Dendritic cell treated with granulocyte-macrophage colony-stimulating factor and Interleukin-4, amounts not matched to agents 40 ng/mL and 50 ng/mL, for 4 days (primary cell): ENCODE measurements at regions not wholly inside any gene's neighbourhood (a gene's known extent, or its start where the extent isn't known, plus 50 kb on each side); places are given as distances from the start of the nearest gene placed in this dataset.
"Not testable (repeated sequence)": the region's sequence is repeated elsewhere in the genome, so short reads cannot be mapped to it uniquely, and the experiment has no call there.

Experiments used
- H3K27ac Mint-ChIP-seq: one replicate; pipeline ENCODE4 v1.8.0; 2022; ENCODE audit warnings: mild to moderate bottlenecking, mixed read lengths
- H3K27me3 Mint-ChIP-seq: one replicate; pipeline ENCODE4 v1.8.0; 2022; ENCODE audit warnings: mild to moderate bottlenecking, mixed read lengths
- H3K36me3 Mint-ChIP-seq: one replicate; pipeline ENCODE4 v1.8.0; 2022; ENCODE audit warnings: low read depth, mixed read lengths
- H3K4me1 Mint-ChIP-seq: one replicate; pipeline ENCODE4 v1.8.0; 2022; ENCODE audit warnings: low read depth, mixed read lengths
- H3K4me3 Mint-ChIP-seq: one replicate; pipeline ENCODE4 v1.8.0; 2022; ENCODE audit warnings: mild to moderate bottlenecking, moderate library complexity, mixed read lengths
- H3K9me3 Mint-ChIP-seq: one replicate; pipeline ENCODE4 v1.8.0; 2022; ENCODE audit warnings: mixed read lengths
- intact Hi-C: fragments of 100-400 bp; cut with micrococcal nuclease; formaldehyde crosslinking; loops from one replicate; pipeline ENCODE4 v1.15.0; 2022

DNA sequence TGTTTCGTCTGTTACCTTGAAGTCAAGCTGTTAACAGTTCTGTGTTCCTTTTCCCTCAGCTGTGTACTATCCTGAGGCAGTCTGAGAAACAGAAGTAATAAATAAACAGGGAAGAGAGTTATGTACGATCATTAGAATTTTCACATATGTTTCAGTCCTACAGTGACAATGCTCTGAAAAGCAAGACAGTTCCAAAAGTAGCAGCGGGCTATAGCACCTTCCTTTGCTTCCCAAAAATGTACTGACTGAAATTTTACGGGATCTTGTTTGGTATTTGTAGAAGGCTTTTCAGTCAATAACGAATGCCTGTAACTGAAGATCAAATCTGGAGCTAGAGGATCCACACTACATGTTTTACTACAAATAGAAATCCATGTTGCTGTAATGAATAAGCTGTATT lies 428.1 kb downstream of the PYDC2 start:
- no peaks in the 10 kb centered on the region for H3K36me3 Mint-ChIP-seq
- no peaks in the 10 kb centered on the region for H3K27me3 Mint-ChIP-seq
- no peak overlapping the region for H3K27ac Mint-ChIP-seq
- no peak overlapping the region for H3K4me3 Mint-ChIP-seq
- intact Hi-C loops: no loop called here
- no peaks in the 10 kb centered on the region for H3K4me1 Mint-ChIP-seq
- no peaks in the 10 kb centered on the region for H3K9me3 Mint-ChIP-seq

GRCh38 chr3:191889756-191890155 lies 428.8 kb downstream of the PYDC2 start:
- no peaks in the 10 kb centered on the region for H3K36me3 Mint-ChIP-seq
- H3K9me3 Mint-ChIP-seq: no peaks in the 10 kb centered on the region
- no peaks in the 10 kb centered on the region for H3K27me3 Mint-ChIP-seq
- no peaks in the 10 kb centered on the region for H3K4me1 Mint-ChIP-seq
- H3K27ac Mint-ChIP-seq: no peak overlapping the region
- H3K4me3 Mint-ChIP-seq: no peak overlapping the region
- intact Hi-C loops: no loop called here

GRCh38 chr3:191894406-191894805 lies 433.4 kb downstream of the PYDC2 start:
- H3K9me3 Mint-ChIP-seq: peaks cover 10% of the 10 kb centered on the region
- no peaks in the 10 kb centered on the region for H3K36me3 Mint-ChIP-seq
- no peak overlapping the region for H3K27ac Mint-ChIP-seq
- H3K4me3 Mint-ChIP-seq: no peak overlapping the region
- H3K27me3 Mint-ChIP-seq: no peaks in the 10 kb centered on the region
- intact Hi-C loops: no loop called here
- no peaks in the 10 kb centered on the region for H3K4me1 Mint-ChIP-seq

GRCh38 chr3:191901741-191902140 lies 440.8 kb downstream of the PYDC2 start:
- intact Hi-C loops: no loop called here
- H3K4me1 Mint-ChIP-seq: no peaks in the 10 kb centered on the region
- H3K9me3 Mint-ChIP-seq: no peaks in the 10 kb centered on the region
- no peaks in the 10 kb centered on the region for H3K36me3 Mint-ChIP-seq
- H3K27me3 Mint-ChIP-seq: no peaks in the 10 kb centered on the region
- no peak overlapping the region for H3K27ac Mint-ChIP-seq
- no peak overlapping the region for H3K4me3 Mint-ChIP-seq

- Mint-ChIP-seq H3K27me3 (no peaks in the 10 kb centered on the region), H3K36me3 (no peaks in the 10 kb centered on the region), H3K4me1 (no peaks in the 10 kb centered on the region), H3K9me3 (peaks cover 32% of the 10 kb centered on the region), H3K4me3 (no peak overlapping the region), H3K27ac (no peak overlapping the region)
- intact Hi-C loops: no loop called here
These were observed 451.7 kb downstream of the PYDC2 start for GRCh38 chr3:191912616-191913204.

- Mint-ChIP-seq H3K9me3 (peaks cover 32% of the 10 kb centered on the region), H3K27ac (no peak overlapping the region), H3K27me3 (no peaks in the 10 kb centered on the region), H3K4me3 (no peak overlapping the region), H3K4me1 (no peaks in the 10 kb centered on the region), H3K36me3 (no peaks in the 10 kb centered on the region)
- intact Hi-C loops: no loop called here
These were observed 454.7 kb downstream of the PYDC2 start for GRCh38 chr3:191915712-191916111.

- peaks cover 26% of the 10 kb centered on the region for H3K9me3 Mint-ChIP-seq
- intact Hi-C loops: no loop called here
- no peaks in the 10 kb centered on the region for H3K36me3 Mint-ChIP-seq
These were observed 458.6 kb downstream of the PYDC2 start for GRCh38 chr3:191919491-191920026.

GRCh38 chr3:191922570-191922969 lies 461.6 kb downstream of the PYDC2 start:
- no peaks in the 10 kb centered on the region for H3K27me3 Mint-ChIP-seq
- H3K4me3 Mint-ChIP-seq: no peak overlapping the region
- H3K36me3 Mint-ChIP-seq: no peaks in the 10 kb centered on the region
- no peaks in the 10 kb centered on the region for H3K4me1 Mint-ChIP-seq
- no peak overlapping the region for H3K27ac Mint-ChIP-seq
- intact Hi-C loops: no loop called here
- peaks cover 23% of the 10 kb centered on the region for H3K9me3 Mint-ChIP-seq

More at GRCh38 chr3:191919491-191920026, 458.6 kb downstream of the PYDC2 start:
- H3K4me1 Mint-ChIP-seq: no peaks in the 10 kb centered on the region
- no peaks in the 10 kb centered on the region for H3K27me3 Mint-ChIP-seq
- no peak overlapping the region for H3K27ac Mint-ChIP-seq
- no peak overlapping the region for H3K4me3 Mint-ChIP-seq

- H3K9me3 Mint-ChIP-seq: peaks cover 26% of the 10 kb centered on the region
- intact Hi-C loops, H3K27ac Mint-ChIP-seq, H3K4me1 Mint-ChIP-seq, H3K27me3 Mint-ChIP-seq, H3K4me3 Mint-ChIP-seq, H3K36me3 Mint-ChIP-seq: not testable (repeated sequence)
These were observed 466.3 kb downstream of the PYDC2 start for GRCh38 chr3:191927183-191927817.

GRCh38 chr3:191927998-191928397 lies 467.0 kb downstream of the PYDC2 start:
- H3K27ac Mint-ChIP-seq: not testable (repeated sequence)
- peaks cover 26% of the 10 kb centered on the region for H3K9me3 Mint-ChIP-seq

DNA sequence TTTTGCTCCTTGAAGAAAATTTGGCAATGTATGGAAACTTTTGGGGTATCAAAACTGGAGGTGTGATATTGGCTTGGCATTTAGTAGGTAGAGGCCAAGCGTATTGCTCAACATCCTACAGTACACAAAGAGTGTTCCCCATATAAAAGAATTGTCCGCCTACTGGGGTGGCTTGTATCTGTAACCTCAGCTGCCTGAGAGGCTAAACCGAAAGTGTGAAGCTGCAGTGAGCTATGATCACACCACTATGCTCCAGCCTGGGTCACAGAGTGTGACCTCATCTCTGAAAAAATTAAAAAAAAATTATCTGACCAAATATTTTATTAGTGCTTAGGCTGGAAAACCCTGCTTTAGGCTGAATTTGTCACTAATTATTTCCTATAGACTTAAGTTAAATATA lies 483.9 kb downstream of the PYDC2 start:
- H3K27me3 Mint-ChIP-seq: no peaks in the 10 kb centered on the region
- intact Hi-C loops: no loop called here
- H3K4me3 Mint-ChIP-seq: no peak overlapping the region
- H3K36me3 Mint-ChIP-seq: no peaks in the 10 kb centered on the region
- peaks cover 8% of the 10 kb centered on the region for H3K9me3 Mint-ChIP-seq
- no peaks in the 10 kb centered on the region for H3K4me1 Mint-ChIP-seq
- H3K27ac Mint-ChIP-seq: no peak overlapping the region

More at GRCh38 chr3:191927998-191928397, 467.0 kb downstream of the PYDC2 start:
- H3K27me3 Mint-ChIP-seq, H3K36me3 Mint-ChIP-seq, H3K4me1 Mint-ChIP-seq, H3K4me3 Mint-ChIP-seq, intact Hi-C loops: not testable (repeated sequence)

DNA sequence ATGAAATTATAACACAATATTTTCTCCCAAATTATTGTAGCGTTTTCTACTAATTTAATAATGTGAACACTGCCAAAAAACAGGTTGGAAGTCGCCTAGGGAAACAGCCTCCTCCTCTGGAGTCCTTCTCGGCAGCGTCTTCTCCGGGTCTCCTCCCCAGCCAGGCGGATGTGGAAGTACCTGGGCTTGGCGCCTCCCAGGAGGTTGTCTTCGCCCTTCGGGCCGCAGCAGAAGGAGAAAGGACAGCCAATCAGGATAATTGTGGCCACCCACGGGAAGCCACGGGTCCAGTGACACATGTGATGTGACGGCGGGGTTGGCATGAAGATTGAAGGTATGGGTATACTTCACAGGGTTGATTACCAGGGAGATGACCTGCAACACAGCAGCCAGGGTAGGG lies 491.2 kb downstream of the PYDC2 start:
- Mint-ChIP-seq H3K27ac (no peak overlapping the region), H3K9me3 (peaks cover 9% of the 10 kb centered on the region), H3K4me1 (no peaks in the 10 kb centered on the region), H3K4me3 (no peak overlapping the region), H3K36me3 (no peaks in the 10 kb centered on the region), H3K27me3 (no peaks in the 10 kb centered on the region)
- intact Hi-C loops: no loop called here

DNA sequence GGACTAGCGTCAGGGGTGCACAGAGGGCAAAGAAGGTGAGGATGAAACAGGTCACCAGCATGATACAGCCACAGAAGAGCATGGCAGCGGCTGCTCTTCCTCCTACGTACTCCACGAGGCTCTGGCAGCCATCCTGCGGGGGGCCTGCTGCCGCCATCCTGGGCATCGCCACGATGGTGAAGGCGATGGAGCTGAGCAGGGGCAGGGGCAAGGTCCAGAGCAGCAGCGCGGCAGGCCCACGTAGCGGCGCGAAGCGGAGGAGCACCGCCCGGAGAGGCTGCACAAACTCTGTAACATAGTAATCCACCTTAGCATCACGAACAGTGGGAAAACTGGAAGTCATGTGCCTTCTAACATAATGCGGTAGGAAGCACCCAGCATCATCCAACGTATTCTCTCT lies 491.6 kb downstream of the PYDC2 start:
- Mint-ChIP-seq H3K36me3 (no peaks in the 10 kb centered on the region), H3K4me1 (no peaks in the 10 kb centered on the region), H3K27ac (no peak overlapping the region), H3K9me3 (peaks cover 9% of the 10 kb centered on the region), H3K4me3 (no peak overlapping the region), H3K27me3 (no peaks in the 10 kb centered on the region)
- intact Hi-C loops: no loop called here

DNA sequence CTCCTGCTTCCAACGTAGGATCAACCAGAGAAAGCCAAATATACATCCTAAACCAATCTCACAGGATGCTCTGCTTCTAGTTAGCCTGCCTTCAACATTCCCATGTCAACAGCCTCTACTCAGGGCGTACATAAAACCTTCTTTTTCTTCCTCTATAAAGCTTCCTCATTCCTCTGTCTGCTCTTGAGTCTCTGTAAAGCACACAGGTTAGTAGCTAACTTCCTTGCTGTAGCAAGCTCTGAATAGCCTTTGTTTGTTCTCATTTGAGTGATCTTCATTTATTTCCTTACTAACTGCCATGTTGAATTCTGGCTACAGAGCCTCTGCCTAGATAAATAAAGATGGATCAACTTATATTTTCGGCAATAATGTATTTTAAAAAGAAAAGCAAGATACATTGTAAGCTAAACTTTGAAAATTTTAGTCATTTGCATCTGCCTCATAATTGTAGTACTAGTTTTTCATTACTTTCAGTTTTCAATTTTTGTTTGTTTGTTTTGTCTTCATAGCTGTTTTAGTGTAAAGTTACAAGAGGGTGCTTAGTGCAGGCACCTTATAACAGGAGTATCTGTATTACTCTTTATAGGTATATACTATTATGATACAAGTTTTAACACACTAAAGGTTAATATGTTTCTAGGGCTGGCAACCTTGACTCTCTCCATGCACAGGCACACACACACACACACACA lies 498.2 kb downstream of the PYDC2 start:
- H3K4me1 Mint-ChIP-seq: no peaks in the 10 kb centered on the region
- no peak overlapping the region for H3K4me3 Mint-ChIP-seq
- no peak overlapping the region for H3K27ac Mint-ChIP-seq
- no peaks in the 10 kb centered on the region for H3K36me3 Mint-ChIP-seq
- intact Hi-C loops: no loop called here
- no peaks in the 10 kb centered on the region for H3K27me3 Mint-ChIP-seq
- H3K9me3 Mint-ChIP-seq: no peaks in the 10 kb centered on the region
